Stimulated activated CD8-positive, alpha-beta memory T cell treated with anti-CD3 and anti-CD28 coated beads, Interleukin-15, amount 100 ng/mL, for 24 hours (primary cell): ENCODE measurements at regions not wholly inside any gene's neighbourhood (a gene's known extent, or its start where the extent isn't known, plus 50 kb on each side); places are given as distances from the start of the nearest gene placed in this dataset.

ENCODE experiments used
- DNase-seq: peaks from one replicate; pipeline ENCODE4 v3.0.0-alpha.2; 2020; ENCODE audit warnings: low read depth

DNA sequence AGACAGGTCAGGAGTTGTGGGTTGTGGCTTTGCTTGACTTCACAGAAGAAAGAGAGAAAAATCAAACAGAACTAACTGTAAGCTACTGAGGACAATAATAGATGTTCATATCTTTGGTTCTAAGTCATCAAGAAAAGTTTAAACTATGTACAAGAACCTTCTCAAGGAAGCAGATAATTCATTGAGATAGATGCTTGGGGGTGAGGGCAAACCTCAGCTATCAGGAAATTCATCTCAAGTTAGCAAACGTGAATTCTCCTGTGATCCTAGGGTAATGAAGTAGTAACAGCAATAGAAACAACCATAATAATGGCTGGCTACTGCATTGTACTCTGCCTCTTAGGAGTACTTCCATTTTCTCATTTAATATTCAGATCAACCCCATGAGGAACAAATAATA is 506.2 kb downstream of the PLPP3 start:
- DNase-seq, result no peak

DNA sequence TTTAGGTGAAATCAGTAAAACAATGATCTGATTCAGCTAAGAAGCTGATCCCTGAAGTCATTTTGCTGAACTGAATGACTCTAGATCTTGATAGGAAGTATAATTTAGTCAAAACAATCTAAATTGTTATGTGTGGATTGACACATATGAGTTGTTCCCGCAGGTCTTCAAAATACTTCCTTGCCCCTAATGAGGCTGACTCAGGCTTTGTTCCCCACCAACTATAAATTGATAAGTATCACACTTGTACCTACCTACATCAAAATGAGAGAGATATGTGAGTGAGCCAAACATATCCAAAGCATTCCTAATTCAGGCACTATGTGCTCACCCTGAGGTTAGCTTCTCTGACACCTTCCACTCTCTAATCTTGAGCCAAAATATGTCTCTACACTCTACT is 507.1 kb downstream of the PLPP3 start:
- DNase-seq, result no peak

DNA sequence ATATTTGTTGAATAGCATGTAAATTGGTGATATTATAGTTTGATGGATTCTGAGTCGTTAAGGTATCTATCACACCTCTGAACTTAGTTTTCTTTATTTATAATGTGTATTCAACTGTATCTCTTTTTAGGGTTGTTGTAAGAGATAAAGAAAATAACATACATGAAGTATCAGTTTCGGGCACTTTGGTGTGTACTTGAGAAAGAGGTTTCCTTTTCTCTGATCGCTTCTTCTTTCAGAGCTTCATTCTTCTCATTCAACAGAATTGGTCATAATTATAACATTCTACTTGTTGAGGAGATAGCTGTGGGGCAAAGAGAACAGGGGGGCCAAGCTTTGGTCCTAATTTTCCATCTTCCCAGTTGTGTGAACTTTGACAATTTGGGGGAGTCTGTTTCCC is 508.0 kb downstream of the PLPP3 start:
- DNase-seq, result no peak

DNA sequence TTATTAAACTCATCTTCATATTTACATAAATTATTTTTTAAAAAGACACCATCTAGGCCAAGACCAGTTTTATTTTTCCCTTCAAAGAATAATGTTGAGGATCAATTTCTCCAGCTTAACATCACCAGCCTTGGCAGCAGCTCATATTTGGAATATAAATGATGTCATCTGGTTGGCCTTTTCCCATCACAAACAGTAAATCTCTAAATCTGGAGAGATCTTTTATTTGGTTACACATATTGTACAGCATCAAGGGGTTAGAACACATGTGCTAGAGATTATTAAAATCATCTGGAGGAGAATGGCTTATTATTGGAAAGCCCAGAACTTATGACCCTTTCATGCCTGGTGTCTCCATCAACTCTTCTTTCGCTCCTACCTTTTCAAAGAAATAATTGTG is 508.8 kb downstream of the PLPP3 start:
- no peak for DNase-seq

DNA sequence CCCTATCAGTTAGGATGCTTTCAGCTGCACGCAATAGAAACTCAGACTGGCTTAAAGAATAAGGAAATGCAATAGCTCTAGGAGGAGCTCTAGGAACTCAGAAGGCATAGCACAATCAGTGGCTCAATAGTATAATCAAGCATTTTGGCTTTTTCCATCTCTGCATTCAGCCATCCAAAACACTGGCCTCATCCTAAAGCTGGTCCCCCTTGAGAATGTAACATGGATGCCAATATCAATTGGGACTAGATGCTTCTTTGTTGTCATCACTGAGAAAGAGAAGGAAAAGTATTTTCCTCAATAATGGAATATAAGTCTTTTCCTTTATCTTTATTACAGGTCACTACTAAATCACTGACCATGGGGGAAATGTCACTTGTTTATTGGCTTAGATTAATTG is 509.5 kb downstream of the PLPP3 start:
- DNase-seq, result no peak

DNA sequence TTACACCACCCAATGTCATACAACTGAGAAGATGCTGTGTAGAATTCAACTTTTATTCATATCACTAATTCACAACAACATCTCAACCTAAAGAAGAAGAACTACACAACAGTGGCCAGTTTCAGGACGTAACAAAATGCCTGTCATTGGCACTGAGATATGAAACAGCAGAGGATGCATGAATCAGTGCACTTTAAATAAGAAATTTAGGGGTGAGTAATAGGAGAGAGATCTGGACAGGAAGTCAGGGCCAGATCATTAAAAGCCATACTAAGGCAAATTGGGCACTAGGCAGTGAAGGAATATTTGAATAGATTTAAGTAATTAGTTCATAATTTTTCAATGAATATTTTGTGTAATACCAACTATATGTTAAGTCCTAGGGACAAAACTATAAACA is 510.5 kb downstream of the PLPP3 start:
- DNase-seq, result no peak

DNA sequence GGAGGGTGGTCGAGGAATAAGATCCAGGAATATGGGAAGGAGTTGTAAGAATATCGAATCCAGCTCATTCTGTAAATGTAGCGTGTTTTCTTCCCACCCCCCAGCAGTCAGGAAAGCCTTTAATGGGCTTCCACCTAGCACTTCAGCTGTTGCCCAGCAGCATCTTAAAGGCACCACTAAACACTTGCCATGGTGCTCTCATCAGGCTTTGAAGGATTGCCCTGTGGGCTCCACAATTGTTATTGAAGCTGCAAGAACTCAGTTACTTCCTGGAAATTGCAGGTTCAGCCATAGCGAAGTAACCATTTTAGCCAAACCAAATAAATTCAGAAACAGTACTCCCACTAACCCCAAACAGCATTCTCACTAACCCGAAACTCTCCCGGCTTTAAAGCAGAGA is 511.2 kb downstream of the PLPP3 start:
- DNase-seq, result no peak

DNA sequence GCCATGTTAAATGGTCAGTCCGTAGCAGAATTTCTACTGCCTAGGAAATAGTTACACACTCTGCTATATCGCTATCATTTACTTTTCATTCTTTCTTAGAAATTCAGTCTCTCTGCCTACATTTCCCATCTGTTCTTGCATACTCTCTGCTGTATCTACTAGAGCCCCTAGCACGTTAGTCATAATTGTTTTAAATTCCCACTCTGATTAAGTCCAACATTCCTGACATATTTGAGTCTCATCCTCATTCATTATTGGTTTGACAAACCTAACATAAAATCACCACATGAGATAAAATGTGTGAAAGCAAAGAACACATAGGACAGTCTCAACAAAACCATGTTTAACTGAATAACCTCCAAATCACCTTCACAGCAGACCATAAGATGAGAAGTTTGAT is 513.6 kb downstream of the PLPP3 start:
- DNase-seq, result no peak

DNA sequence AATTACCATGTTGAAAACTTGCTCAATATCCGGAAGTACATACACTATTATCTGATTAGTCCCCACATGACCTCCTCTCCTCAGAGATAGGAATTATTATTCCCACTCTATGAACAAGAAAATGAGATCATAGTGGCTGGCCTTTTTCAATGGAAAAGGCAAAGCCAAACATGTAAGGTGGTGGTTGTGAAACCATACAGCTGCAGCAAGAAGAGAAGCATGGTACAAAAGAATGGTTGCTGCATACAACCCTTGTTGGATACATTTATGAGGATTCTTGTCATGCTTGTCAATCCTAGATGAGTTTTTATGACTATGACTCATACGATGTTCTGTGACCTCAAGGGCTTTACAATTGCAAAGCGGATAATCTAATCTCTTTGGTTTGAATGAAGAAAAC is 514.7 kb downstream of the PLPP3 start:
- DNase-seq, result no peak

DNA sequence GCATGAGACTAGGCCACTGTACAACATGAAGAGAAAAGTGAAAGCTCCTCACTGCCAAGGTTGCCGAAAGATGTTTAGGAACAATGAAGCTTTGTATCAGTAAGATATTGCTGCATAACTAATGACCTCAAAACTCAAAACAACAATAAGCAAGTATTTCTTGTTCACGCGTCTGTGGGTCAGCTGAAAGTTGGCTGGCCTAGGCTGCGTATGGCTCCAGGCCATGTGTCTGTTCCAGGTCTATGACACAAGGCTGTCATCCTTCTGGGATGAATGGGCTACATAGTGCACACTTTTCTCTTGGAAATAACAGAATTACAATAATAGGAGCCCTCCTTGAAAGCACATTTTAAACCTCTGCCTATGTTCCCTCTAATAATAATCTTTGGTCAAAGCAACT is 515.9 kb downstream of the PLPP3 start:
- DNase-seq, result no peak

DNA sequence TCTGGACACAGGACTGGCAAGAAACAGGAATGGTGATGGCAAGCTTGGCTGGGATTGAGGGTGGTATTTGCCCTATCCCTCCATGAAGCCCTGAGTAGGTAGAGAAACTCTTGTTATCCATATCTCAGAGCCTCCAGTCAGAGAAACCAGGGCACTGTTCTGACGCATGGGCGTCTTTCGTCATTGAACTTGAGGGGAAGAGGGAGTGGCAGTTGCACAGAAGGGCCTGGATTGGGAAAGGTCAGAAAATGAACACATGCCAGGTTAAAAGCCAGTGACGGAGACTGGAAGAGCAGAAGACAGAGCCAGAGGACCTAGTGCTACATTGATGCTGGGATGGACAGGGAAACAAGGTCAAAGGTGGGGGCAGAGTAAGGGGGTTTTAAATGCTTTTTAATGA is 516.7 kb downstream of the PLPP3 start:
- DNase-seq, result no peak

DNA sequence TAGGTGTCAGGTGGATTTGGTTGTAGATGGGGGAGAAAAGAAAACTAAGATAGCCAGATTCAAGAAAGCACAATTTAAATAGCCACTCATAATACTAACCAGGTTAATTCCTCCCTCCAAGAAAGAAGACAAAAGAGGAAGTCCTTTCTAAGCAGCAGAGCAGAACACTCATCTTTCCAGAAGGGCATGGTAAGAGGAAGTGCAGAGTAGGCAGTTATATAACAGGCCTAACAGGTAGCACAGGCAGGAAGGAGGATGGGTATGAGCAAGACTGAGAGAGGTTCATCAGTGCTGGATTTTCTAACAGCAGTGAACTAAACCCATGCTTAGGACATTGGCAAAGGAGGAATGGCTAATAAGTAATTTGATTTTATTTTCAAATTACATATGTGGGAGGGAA is 517.5 kb downstream of the PLPP3 start:
- no peak for DNase-seq

DNA sequence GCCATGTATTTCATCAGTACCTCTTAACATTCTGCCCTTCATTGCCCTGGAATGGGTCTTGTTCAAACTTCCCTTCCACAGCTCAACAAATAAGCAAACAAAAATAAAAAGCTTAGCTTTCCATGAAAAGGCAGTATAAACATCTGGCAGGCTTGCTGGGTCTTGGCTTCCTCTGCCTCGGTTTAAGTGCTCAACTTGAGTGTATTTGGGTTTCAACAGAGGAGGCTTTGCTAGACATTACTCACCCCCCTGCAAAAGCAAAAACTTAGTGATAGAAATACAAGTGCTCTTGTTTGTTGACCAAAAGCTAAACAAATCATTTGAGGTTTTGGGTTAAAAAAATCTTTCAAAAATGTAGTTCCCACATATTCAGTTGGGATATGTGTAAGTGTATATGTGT is 518.5 kb downstream of the PLPP3 start:
- no peak for DNase-seq

DNA sequence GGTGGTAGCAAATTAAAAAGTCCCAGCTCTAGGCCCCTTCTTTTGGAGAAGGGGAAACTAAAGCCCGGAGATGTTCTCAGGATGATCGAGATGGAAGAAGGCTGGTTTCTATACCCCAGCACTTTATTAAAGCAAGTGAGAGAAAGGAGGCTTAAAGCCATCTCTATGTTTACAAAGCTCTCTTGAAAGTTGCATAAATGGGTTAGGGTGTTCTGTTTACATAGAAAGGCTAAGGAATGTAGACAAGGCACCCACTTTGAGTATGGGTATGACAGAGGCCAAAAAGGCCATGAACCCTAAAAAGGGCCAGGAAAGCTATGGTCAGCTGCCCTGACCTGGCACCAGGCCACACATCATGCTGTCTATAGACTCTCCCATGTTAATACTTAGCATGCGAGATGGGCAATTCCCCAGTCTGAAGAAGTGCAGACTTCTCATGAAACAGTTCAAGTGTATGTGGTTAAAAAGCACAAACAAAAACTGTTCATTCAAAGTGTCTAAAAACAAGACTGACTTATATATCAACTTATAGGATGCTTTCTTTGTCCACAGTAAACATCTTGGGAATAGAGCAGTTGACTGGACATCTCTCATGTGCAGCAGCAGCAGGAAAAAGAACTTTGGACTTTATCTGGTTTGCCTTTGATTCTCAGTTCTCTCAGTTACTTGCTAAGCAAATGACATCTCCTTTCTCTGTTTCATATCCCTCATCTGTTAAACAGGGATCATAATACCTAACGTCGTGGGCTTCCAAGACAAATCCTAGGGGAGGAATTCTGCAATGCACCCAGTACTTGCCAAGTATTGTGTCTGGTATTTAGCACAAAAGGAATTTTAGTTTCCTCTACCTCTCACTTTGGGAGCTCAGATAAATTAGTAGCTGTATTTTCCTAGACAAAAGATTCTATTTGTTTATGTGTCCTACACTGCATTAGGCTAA is 521.6 kb downstream of the PLPP3 start:
- no peak for DNase-seq

DNA sequence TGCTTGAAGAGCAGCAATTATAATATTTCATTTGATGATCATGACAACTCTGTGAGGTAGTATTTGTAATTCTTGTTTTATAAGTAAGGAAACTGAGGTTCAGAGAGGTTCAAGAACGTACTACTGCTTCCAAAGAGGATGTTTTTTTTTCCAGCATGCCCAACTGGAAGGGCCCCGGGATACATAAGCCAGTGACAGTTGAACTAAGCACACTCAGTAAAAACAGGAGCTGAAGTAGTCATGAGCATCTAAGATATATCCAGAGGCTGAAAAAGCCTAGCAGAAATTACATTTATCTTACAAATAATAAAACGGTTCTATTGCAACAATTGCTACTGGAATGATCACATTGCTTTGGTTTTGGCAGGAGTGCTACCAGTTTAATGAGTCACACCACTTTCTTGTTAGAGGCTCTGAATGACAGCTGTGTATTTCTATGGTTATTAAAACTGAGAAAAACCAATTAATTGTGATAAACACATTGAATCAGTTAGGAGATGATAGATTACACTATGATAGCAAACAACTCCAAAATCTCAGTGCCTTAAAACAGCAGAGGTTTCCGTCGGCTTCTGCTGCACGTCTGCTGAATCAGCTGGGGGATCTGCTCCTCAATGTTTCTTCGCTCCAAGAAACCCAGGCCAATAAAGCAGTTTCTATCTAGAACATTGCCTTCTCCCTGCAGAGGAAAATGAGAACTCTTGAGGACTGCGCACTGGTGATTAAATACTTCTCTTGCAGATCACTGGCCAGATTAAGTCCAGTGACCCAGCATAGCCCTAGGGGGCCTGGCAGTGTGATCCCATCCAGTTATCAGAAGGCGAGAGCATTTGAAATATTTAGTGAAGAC is 522.7 kb downstream of the PLPP3 start:
- no peak for DNase-seq

DNA sequence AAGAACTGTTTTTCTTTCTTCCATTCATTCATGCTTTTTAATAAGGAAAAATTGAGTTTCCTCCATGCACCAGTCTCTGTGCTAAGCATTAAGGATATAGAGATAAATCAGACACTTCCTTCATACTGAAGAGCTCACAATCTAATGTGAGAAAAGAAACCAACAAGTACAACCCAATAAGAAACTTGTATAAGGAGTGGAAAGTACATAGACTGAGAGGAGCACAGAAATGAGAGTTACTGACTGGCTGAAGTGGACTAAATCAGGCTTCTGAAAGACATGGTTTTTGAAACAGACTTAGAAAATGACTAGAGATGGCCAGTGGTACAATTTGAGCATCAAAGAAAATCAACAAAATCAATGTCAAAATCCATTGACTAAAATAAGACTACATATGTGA is 524.4 kb downstream of the PLPP3 start:
- DNase-seq, result no peak

DNA sequence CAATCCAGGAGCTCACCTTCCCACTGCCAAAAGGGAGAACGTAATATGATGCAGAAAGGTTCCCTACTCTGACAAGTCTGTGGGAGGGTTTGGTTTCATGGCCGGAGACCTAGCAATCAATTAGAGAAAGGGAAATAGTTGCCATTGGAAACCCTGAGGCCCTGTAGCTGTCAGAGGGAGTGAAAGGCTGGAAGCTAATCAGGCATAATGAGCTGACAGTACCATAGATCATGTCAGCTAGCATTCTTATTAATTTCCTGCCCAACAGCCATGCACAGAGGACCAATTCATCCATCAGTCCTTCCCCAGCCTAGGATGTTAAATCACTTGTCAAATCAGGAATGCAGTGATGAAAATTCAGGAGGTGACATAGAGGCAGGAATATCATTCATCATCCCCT is 527.3 kb downstream of the PLPP3 start:
- no peak for DNase-seq

DNA sequence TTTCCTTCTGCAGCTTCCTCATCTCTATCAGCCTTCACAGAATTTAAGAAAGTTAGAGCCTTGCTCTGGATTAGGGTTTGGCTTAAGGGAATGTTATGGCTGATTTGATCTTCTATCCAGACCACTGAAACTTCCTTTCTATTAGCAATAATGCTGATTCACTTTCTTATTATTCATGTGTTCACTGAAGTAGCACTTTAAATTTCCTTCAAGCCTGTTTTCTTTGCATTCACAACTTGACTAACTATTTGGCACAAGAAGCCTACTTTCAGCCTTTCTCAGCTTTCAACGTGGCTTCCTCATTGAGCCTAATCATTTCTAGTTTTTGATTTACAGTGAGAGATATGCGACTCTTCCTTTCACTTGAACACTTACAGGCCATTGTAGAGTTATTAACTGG is 528.5 kb downstream of the PLPP3 start:
- no peak for DNase-seq

DNA sequence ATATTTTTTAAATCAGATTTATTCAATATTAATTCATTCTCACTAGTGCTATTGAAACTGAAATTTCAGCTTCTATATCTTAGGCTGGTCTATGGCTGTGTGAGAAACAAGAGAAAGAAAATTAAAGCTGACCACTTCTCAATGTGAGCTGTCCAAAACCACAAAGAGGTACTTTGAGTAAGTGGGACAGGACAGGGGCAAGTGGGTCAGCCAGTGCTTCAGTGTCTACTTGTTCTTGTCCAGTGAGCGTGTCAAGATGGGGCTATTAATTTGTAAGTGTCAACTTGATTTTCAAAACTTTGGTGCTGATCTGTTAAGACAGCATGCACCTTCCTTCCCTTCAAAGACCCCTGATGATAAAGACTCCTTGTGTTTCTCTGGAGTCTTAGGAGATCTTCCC is 533.9 kb downstream of the PLPP3 start:
- no peak for DNase-seq

DNA sequence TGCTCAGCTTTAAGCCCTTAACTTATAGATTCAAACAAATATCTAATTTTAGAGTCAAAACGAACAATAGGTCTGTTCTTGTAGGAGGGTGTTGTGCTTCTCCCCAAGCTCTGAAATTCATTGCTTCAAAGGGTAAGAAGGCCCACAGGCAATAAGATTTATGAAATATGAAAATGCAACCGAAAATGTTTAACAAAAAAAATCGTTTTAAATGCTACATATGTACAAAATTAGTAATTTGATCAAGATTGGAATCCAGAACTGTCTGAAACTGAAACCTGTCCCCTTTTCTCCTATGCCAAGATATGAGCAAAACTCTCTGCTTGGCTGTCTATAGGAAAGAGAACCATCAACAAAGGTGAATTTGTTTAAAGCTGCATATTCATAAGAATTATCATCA is 534.3 kb downstream of the PLPP3 start:
- DNase-seq, result no peak

DNA sequence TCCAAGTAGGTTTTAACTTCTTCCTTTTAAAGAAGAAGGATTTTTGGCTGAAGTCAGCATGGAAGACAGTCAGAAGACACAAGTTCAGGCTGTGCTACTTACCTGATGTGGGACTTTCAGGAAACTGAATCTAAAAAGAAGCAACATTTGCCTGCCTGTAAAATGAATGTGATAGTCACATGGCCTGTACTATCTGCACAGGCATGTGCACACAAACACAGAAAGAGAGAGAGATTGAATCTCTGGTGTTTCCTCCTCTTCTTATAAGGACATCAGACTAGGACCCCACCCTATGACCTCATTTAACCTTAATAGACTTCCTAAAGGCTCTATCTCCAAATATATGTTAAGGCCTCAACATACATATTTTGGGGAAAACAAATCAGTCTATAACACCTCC is 542.9 kb downstream of the PLPP3 start:
- no peak for DNase-seq

DNA sequence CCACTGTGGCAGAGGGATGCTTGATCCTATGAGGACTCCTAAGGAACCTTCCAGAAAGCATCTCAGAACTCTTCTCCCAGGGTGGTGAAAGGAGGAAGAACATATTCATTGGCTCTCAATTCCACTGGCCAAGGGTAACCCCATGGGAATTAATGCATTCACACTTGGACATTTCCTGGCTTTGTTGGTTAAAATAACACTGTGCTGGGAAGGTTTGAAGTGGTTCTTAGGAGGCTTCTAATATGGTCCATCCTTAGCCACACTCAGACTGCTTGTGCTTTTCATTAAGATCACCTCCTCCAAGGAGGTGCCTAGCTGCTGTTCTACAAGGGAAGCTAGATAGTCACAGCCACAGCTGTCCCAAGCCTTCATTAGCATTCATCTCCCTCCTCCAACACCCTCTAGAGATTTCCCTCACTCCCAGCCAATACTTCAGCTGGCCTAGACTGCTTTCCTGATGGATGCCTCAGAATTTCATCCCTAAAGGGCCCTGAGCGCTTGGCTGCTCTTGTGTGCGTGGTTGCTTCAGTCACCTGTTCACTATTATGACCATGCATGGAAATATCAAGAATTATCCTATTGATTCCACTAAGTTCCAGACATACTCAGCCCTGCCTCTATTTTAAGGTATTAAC is 544.4 kb downstream of the PLPP3 start:
- DNase-seq, result no peak

DNA sequence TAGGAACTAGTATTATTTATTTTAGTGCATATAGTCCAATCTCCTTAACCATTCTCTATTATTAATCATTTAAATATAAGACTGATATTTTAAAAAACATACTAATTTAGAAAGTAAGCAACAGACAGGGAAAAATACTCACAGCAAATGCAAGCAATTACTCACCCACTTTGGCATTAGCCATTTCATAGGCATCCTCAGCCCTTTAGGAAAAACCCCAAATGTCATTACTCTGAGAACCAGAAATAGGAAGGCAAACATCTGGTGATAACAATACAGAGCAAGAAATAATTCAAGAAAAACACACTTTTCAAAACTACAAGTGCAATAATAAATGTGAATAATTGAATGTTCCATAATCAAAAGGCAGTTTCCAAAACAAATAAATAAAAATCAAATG is 545.1 kb downstream of the PLPP3 start:
- no peak for DNase-seq
